Smooth muscle cell (in vitro differentiated cells): ENCODE measurements at regions not wholly inside any gene's neighbourhood (a gene's known extent, or its start where the extent isn't known, plus 50 kb on each side); places are given as distances from the start of the nearest gene placed in this dataset.

Experiments
- DNase-seq: peaks from one replicate; lab custom pipeline; 2025; ENCODE audit not compliant: unreplicated experiment; lab: John Stamatoyannopoulos, UW
- H2AFZ ChIP-seq: fragments of 200-600 bp; sonication (generic); 2 replicates; pipeline ENCODE4 v1.6.0; 2016; ENCODE audit warnings: antibody characterized with exemption, low read depth, mild to moderate bottlenecking
- H3F3A ChIP-seq: fragments of 200-600 bp; sonication (generic); 2 replicates; pipeline ENCODE4 v1.6.0; 2017; ENCODE audit warnings: antibody characterized with exemption, low read depth
- H3K27ac ChIP-seq: fragments of 200-600 bp; sonication (generic); 2 replicates; pipeline ENCODE4 v1.5.1; 2016; ENCODE audit warnings: low read depth, mild to moderate bottlenecking
- H3K27me3 ChIP-seq: fragments of 200-600 bp; sonication (generic); 2 replicates; pipeline ENCODE4 v1.6.1; 2016; ENCODE audit warnings: low read depth, mild to moderate bottlenecking
- H3K36me3 ChIP-seq: fragments of 200-600 bp; sonication (generic); 2 replicates; pipeline ENCODE4 v1.5.1; 2016; ENCODE audit warnings: low read depth
- H3K4me1 ChIP-seq: fragments of 200-600 bp; sonication (generic); 2 replicates; pipeline ENCODE4 v1.5.1; 2016; ENCODE audit warnings: low read depth
- H3K4me2 ChIP-seq: fragments of 200-600 bp; sonication (generic); 2 replicates; pipeline ENCODE4 v1.6.0; 2016; ENCODE audit warnings: mild to moderate bottlenecking
- H3K4me3 ChIP-seq: fragments of 200-600 bp; sonication (generic); 2 replicates; pipeline ENCODE4 v1.5.1; 2016; ENCODE audit warnings: mild to moderate bottlenecking
- H3K79me2 ChIP-seq: fragments of 200-600 bp; sonication (generic); 2 replicates; pipeline ENCODE4 v1.6.0; 2016; ENCODE audit warnings: low read depth, mild to moderate bottlenecking
- H3K9ac ChIP-seq: fragments of 200-600 bp; sonication (generic); 2 replicates; pipeline ENCODE4 v1.6.0; 2016; ENCODE audit warnings: low read depth
- H3K9me3 ChIP-seq: fragments of 200-600 bp; sonication (generic); replicated peaks from 2 replicates; pipeline ENCODE4 v1.5.1; 2016; ENCODE audit warnings: low read depth
- H4K20me1 ChIP-seq: fragments of 200-600 bp; sonication (generic); 2 replicates; pipeline ENCODE4 v1.6.0; 2016; ENCODE audit warnings: low read depth
- WGBS: methylation state at CpG from one replicate; pipeline ENCODE4 v1.1.7; 2016; ENCODE audit warnings: low lambda C conversion rate; 5-methylcytosine and 5-hydroxymethylcytosine counted together
- TF ChIP-seq, protein P1 (sequence below): fragments of 200-600 bp; sonication (generic); IDR thresholded peaks from 2 replicates; pipeline ENCODE4 v1.5.1; 2017; ENCODE audit warnings: borderline replicate concordance, mild to moderate bottlenecking, antibody characterized with exemption; ENCODE audit not compliant: insufficient read depth, poor library complexity, severe bottlenecking

DNA sequence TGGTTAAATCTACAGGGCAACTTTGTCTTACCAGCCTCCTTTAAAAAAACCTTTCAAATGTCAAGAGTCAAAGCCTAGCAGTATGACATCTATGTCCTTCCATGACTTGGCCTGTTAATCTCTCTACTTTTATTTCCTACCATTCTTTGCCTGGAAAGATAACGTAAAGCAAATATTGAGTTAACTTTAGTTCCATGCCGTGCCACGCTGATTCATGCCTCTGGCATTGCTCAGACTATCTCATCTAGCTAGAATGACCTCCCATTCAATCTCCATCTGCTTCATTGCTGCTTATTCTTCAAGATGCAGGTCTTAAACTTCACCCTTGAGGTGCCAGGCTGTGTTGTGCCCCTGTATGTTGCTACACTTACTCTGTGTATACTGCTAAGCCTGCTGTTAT is 729.8 kb downstream of the EFNA5 start:
- Histone ChIP-seq H3F3A (no peaks in the 10 kb centered on the region), H3K4me2 (no peak overlapping the region), H2AFZ (no peak overlapping the region), H4K20me1 (no peaks in the 10 kb centered on the region), H3K9ac (no peak overlapping the region), H3K27me3 (no peaks in the 10 kb centered on the region), H3K4me3 (no peak overlapping the region), H3K9me3 (no peaks in the 10 kb centered on the region), H3K27ac (no peak overlapping the region), H3K79me2 (no peaks in the 10 kb centered on the region), H3K4me1 (no peaks in the 10 kb centered on the region), H3K36me3 (no peaks in the 10 kb centered on the region)
- no peak for DNase-seq
- TF ChIP-seq, protein P1, sequence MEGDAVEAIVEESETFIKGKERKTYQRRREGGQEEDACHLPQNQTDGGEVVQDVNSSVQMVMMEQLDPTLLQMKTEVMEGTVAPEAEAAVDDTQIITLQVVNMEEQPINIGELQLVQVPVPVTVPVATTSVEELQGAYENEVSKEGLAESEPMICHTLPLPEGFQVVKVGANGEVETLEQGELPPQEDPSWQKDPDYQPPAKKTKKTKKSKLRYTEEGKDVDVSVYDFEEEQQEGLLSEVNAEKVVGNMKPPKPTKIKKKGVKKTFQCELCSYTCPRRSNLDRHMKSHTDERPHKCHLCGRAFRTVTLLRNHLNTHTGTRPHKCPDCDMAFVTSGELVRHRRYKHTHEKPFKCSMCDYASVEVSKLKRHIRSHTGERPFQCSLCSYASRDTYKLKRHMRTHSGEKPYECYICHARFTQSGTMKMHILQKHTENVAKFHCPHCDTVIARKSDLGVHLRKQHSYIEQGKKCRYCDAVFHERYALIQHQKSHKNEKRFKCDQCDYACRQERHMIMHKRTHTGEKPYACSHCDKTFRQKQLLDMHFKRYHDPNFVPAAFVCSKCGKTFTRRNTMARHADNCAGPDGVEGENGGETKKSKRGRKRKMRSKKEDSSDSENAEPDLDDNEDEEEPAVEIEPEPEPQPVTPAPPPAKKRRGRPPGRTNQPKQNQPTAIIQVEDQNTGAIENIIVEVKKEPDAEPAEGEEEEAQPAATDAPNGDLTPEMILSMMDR, result no peak
- 24% methylated on average over 3 of the region's 3 CpGs for WGBS

DNA sequence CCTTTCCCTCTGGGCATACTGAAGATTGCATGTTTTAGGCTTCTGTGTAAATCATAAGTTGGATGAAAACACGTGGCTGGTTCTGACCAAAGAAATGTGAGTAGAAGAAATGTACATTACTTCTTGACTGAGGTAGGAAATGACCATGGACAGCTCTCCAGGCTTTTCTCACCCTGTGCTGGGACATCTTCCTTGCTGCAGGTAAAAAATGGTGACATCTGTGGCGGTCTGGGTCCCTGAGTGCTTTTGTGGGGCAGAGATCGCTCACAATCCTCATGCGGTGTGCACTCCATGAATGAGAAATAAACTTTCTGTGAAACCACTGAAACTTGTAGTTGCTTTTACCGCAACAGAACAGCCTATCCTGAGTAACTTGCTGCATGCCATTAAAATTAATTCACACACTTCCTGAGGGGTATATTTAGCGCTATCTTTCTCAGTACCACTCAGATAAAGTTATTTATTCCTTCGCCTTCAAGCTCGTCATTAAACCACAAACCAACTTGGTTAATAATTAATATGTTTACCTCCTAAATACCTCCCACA is 730.4 kb downstream of the EFNA5 start:
- Histone ChIP-seq H4K20me1 (no peaks in the 10 kb centered on the region), H3K9ac (no peak overlapping the region), H3K4me1 (no peaks in the 10 kb centered on the region), H3K36me3 (no peaks in the 10 kb centered on the region), H3K4me2 (no peak overlapping the region), H3K9me3 (no peaks in the 10 kb centered on the region), H3F3A (no peaks in the 10 kb centered on the region), H3K79me2 (no peaks in the 10 kb centered on the region), H3K27me3 (no peaks in the 10 kb centered on the region), H3K27ac (no peak overlapping the region), H2AFZ (no peak overlapping the region), H3K4me3 (no peak overlapping the region)
- TF ChIP-seq, protein P1, result no peak
- no peak for DNase-seq
- WGBS, result 94% methylated on average over 8 of the region's 8 CpGs

GRCh38 chr5:106923409-106923808 is 747.3 kb downstream of the EFNA5 start:
- Histone ChIP-seq H3K9me3 (no peaks in the 10 kb centered on the region), H3K36me3 (no peaks in the 10 kb centered on the region), H3K9ac (no peak overlapping the region), H2AFZ (no peak overlapping the region), H3K4me1 (no peaks in the 10 kb centered on the region), H3K79me2 (no peaks in the 10 kb centered on the region), H3K27me3 (no peaks in the 10 kb centered on the region), H3F3A (no peaks in the 10 kb centered on the region), H3K4me3 (no peak overlapping the region), H3K27ac (no peak overlapping the region), H4K20me1 (no peaks in the 10 kb centered on the region), H3K4me2 (no peak overlapping the region)
- DNase-seq, result no peak
- WGBS, result 100% methylated on average over 1 of the region's 1 CpG
- TF ChIP-seq, protein P1, result no peak

DNA sequence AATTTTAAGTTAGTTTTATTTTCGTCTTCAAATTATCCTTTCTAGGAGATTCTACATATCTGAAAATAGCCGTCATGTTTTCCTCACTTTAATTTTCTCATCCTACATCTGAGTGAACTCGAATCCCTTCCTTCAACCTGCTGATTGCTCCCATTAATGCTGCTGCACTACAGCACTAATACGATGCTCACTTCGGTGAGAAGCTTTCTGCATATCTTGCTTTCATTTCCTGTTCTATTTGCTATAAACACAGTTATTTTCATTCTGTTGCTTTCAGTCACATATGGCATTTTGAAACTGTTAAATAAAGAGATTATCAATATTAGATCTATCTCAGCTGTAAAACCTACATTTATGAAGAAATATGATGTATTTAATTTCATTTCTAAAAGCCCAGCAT is 749.2 kb downstream of the EFNA5 start:
- Histone ChIP-seq H3F3A (no peaks in the 10 kb centered on the region), H3K36me3 (no peaks in the 10 kb centered on the region), H2AFZ (no peak overlapping the region), H3K4me3 (no peak overlapping the region), H3K79me2 (no peaks in the 10 kb centered on the region), H3K27me3 (no peaks in the 10 kb centered on the region), H3K4me1 (no peaks in the 10 kb centered on the region), H4K20me1 (no peaks in the 10 kb centered on the region), H3K9me3 (no peaks in the 10 kb centered on the region), H3K9ac (no peak overlapping the region), H3K27ac (no peak overlapping the region), H3K4me2 (no peak overlapping the region)
- TF ChIP-seq, protein P1, result no peak
- no peak for DNase-seq
- WGBS, result 92% methylated on average over 5 of the region's 5 CpGs
